ENCODE measurements at regions not wholly inside any gene's neighbourhood (a gene's known extent, or its start where the extent isn't known, plus 50 kb on each side); places are given as distances from the start of the nearest gene placed in this dataset.

GRCh38 chr12:46449856-46450255 is 77.3 kb upstream of the SLC38A2 start:
- Histone ChIP-seq H2AFZ (ENCODE audit: control insufficient read depth, low read length) (peak overlapping the region; percentile 7), H3K27ac (ENCODE audit: control insufficient read depth, insufficient read depth, low read length) (peak overlapping the region; percentile 96), H3K27me3 (ENCODE audit: control insufficient read depth, extremely low read depth, insufficient read depth, low read length) (no peaks in the 10 kb centered on the region), H3K36me3 (ENCODE audit: control insufficient read depth in 2 of 2, extremely low read depth in 1 of 2, insufficient read depth in 2 of 2, low read length in 2 of 2) (peaks cover 0 to under 1% of the 10 kb centered on the region in 2 experiments), H3K9me3 (ENCODE audit: control insufficient read depth, low read depth, low read length) (no peaks in the 10 kb centered on the region), H3K4me3 (ENCODE audit: control insufficient read depth in 2 of 3, extremely low read depth in 1 of 3, insufficient read depth in 2 of 3, low read depth in 1 of 3, low read length in 3 of 3) (no peak overlapping the region), H3K4me2 (ENCODE audit: control insufficient read depth, extremely low read depth, insufficient read depth, low read depth, low read length) (peak overlapping the region; percentile 56), H3K9ac (ENCODE audit: control insufficient read depth, extremely low read depth, insufficient read depth, low read length) (no peak overlapping the region), H3K4me1 (ENCODE audit: control insufficient read depth, extremely low read depth, insufficient read depth, low read length) (peaks cover 66% of the 10 kb centered on the region), H4K20me1 (ENCODE audit: control insufficient read depth, extremely low read depth, insufficient read depth, low read length) (no peaks in the 10 kb centered on the region), H3K9me1 (ENCODE audit: control insufficient read depth, extremely low read depth, insufficient read depth, low read length) (no peaks in the 10 kb centered on the region), H3K79me2 (ENCODE audit: control insufficient read depth, insufficient read depth, low read length) (no peaks in the 10 kb centered on the region)
- no peak for DNase-seq (ENCODE audit: low read depth, low spot score)
- FAIRE-seq = no peak
- dilution Hi-C loops (cut with MboI; ENCODE audit: extremely low pct_ligation_motif_present, low sequenced_read_pairs) = no loop called here
- TF ChIP-seq EZH2 (IDR thresholded peaks at IDR 0.05; ENCODE audit: low read length) (no peak), CTCF (optimal IDR thresholded peaks at IDR 0.05 in 1 of 3, IDR thresholded peaks at IDR 0.05 in 1 of 3, conservative IDR thresholded peaks at IDR 0.05 in 1 of 3; ENCODE audit: extremely low read depth in 1 of 3, insufficient read depth in 2 of 3, low read length in 3 of 3) (no peak)

GRCh38 chr12:46449316-46449715 is 76.7 kb upstream of the SLC38A2 start:
- DNase-seq (ENCODE audit: low read depth, low spot score) = no peak
- H3K27ac ChIP-seq (ENCODE audit: control insufficient read depth, insufficient read depth, low read length) = no peak overlapping the region
- H3K9me1 ChIP-seq (ENCODE audit: control insufficient read depth, extremely low read depth, insufficient read depth, low read length) = no peaks in the 10 kb centered on the region
- H3K4me1 ChIP-seq (ENCODE audit: control insufficient read depth, extremely low read depth, insufficient read depth, low read length) = peaks cover 68% of the 10 kb centered on the region
- H3K79me2 ChIP-seq (ENCODE audit: control insufficient read depth, insufficient read depth, low read length) = no peaks in the 10 kb centered on the region
- TF ChIP-seq CTCF (optimal IDR thresholded peaks at IDR 0.05 in 1 of 3, IDR thresholded peaks at IDR 0.05 in 1 of 3, conservative IDR thresholded peaks at IDR 0.05 in 1 of 3; ENCODE audit: extremely low read depth in 1 of 3, insufficient read depth in 2 of 3, low read length in 3 of 3) = no peak
- TF ChIP-seq EZH2 (IDR thresholded peaks at IDR 0.05; ENCODE audit: low read length) = no peak
- no peak for FAIRE-seq
- H3K27me3 ChIP-seq (ENCODE audit: control insufficient read depth, extremely low read depth, insufficient read depth, low read length) = no peaks in the 10 kb centered on the region
- H3K9me3 ChIP-seq (ENCODE audit: control insufficient read depth, low read depth, low read length) = no peaks in the 10 kb centered on the region
- H3K4me2 ChIP-seq (ENCODE audit: control insufficient read depth, extremely low read depth, insufficient read depth, low read depth, low read length) = no peak overlapping the region
- dilution Hi-C loops (cut with MboI; ENCODE audit: extremely low pct_ligation_motif_present, low sequenced_read_pairs) = no loop called here
- no peaks in the 10 kb centered on the region for H3K36me3 ChIP-seq (ENCODE audit: control insufficient read depth in 2 of 2, extremely low read depth in 1 of 2, insufficient read depth in 2 of 2, low read length in 2 of 2)
- H2AFZ ChIP-seq (ENCODE audit: control insufficient read depth, low read length) = no peak overlapping the region
- no peak overlapping the region for H3K9ac ChIP-seq (ENCODE audit: control insufficient read depth, extremely low read depth, insufficient read depth, low read length)
- no peaks in the 10 kb centered on the region for H4K20me1 ChIP-seq (ENCODE audit: control insufficient read depth, extremely low read depth, insufficient read depth, low read length)
- H3K4me3 ChIP-seq (ENCODE audit: control insufficient read depth in 2 of 3, extremely low read depth in 1 of 3, insufficient read depth in 2 of 3, low read depth in 1 of 3, low read length in 3 of 3) = no peak overlapping the region

All from keratinocyte (primary cell).